Nephron (organoid): ENCODE measurements at regions not wholly inside any gene's neighbourhood (a gene's known extent, or its start where the extent isn't known, plus 50 kb on each side); places are given as distances from the start of the nearest gene placed in this dataset.
A peak's percentile ranks its signal among the peaks of the same experiment; 100 is the strongest.

ENCODE experiments used
- H3K27ac Mint-ChIP-seq, 3 experiments: 2 replicates each; pipeline ENCODE4 v1.8.0; 2020; ENCODE audit warnings: mixed read lengths in 3 of 3, mild to moderate bottlenecking in 2 of 3, moderate library complexity in 1 of 3
- H3K27me3 Mint-ChIP-seq: 2 replicates; pipeline ENCODE4 v1.8.0; 2021; ENCODE audit warnings: low read depth, mild to moderate bottlenecking, moderate library complexity, mixed read lengths
- H3K36me3 Mint-ChIP-seq: 2 replicates; pipeline ENCODE4 v1.8.0; 2020; ENCODE audit warnings: low read depth, mixed read lengths
- H3K4me1 Mint-ChIP-seq: 2 replicates; pipeline ENCODE4 v1.8.0; 2020; ENCODE audit warnings: mixed read lengths
- H3K4me3 Mint-ChIP-seq, 3 experiments: 2 replicates each; pipeline ENCODE4 v1.8.0; 2020; ENCODE audit warnings: mild to moderate bottlenecking in 3 of 3, mixed read lengths in 3 of 3, moderate library complexity in 2 of 3
- H3K9me3 Mint-ChIP-seq: 2 replicates; pipeline ENCODE4 v1.8.0; 2020; ENCODE audit warnings: mixed read lengths
- CTCF ChIP-seq, 3 experiments: fragments of 200-600 bp; sonication (generic); IDR thresholded peaks; one replicate each; pipeline ENCODE4 v1.5.0; 2021; ENCODE audit warnings: antibody characterized with exemption in 3 of 3; ENCODE audit not compliant: unreplicated experiment in 3 of 3

- TF ChIP-seq CTCF (IDR thresholded peaks at IDR 0.05; ENCODE audit: unreplicated experiment in 3 of 3): no peak
- no peak overlapping the region for H3K27ac Mint-ChIP-seq
- H3K36me3 Mint-ChIP-seq: no peaks in the 10 kb centered on the region
- H3K27me3 Mint-ChIP-seq: no peaks in the 10 kb centered on the region
- H3K4me1 Mint-ChIP-seq: peaks cover 5% of the 10 kb centered on the region
- peaks cover under 1% of the 10 kb centered on the region for H3K9me3 Mint-ChIP-seq
- no peak overlapping the region for H3K4me3 Mint-ChIP-seq
These were observed 902.4 kb upstream of the RAG2 start for GRCh38 chr11:37500425-37500824.

- H3K36me3 Mint-ChIP-seq: no peaks in the 10 kb centered on the region
- peaks cover 9% of the 10 kb centered on the region for H3K9me3 Mint-ChIP-seq
- TF ChIP-seq CTCF (IDR thresholded peaks at IDR 0.05; ENCODE audit: unreplicated experiment in 3 of 3): no peak
- no peaks in the 10 kb centered on the region for H3K27me3 Mint-ChIP-seq
- no peak overlapping the region for H3K4me3 Mint-ChIP-seq
- peak overlapping the region in 1 of 3 experiments; percentile 6 for H3K27ac Mint-ChIP-seq
- no peaks in the 10 kb centered on the region for H3K4me1 Mint-ChIP-seq
These were observed 899.3 kb upstream of the RAG2 start for GRCh38 chr11:37497326-37497725.

GRCh38 chr11:37496201-37496600 lies 898.2 kb upstream of the RAG2 start:
- Mint-ChIP-seq H3K36me3 (no peaks in the 10 kb centered on the region), H3K9me3 (peaks cover 9% of the 10 kb centered on the region), H3K4me1 (no peaks in the 10 kb centered on the region), H3K27ac (no peak overlapping the region), H3K4me3 (no peak overlapping the region), H3K27me3 (no peaks in the 10 kb centered on the region)
- no peak for TF ChIP-seq CTCF (IDR thresholded peaks at IDR 0.05; ENCODE audit: unreplicated experiment in 3 of 3)

- Mint-ChIP-seq H3K4me3 (no peak overlapping the region), H3K36me3 (no peaks in the 10 kb centered on the region), H3K27ac (peak overlapping the region in 1 of 3 experiments; percentile 49), H3K4me1 (no peaks in the 10 kb centered on the region), H3K27me3 (no peaks in the 10 kb centered on the region), H3K9me3 (no peaks in the 10 kb centered on the region)
- no peak for TF ChIP-seq CTCF (IDR thresholded peaks at IDR 0.05; ENCODE audit: unreplicated experiment in 3 of 3)
These were observed 886.3 kb upstream of the RAG2 start for GRCh38 chr11:37484298-37484697.

- H3K4me3 Mint-ChIP-seq: no peak overlapping the region
- H3K27ac Mint-ChIP-seq: peak overlapping the region in 1 of 3 experiments; percentile 49
- no peaks in the 10 kb centered on the region for H3K36me3 Mint-ChIP-seq
- H3K27me3 Mint-ChIP-seq: no peaks in the 10 kb centered on the region
- TF ChIP-seq CTCF (IDR thresholded peaks at IDR 0.05; ENCODE audit: unreplicated experiment in 3 of 3): no peak
- no peaks in the 10 kb centered on the region for H3K9me3 Mint-ChIP-seq
- no peaks in the 10 kb centered on the region for H3K4me1 Mint-ChIP-seq
These were observed 885.7 kb upstream of the RAG2 start for GRCh38 chr11:37483761-37484160.

GRCh38 chr11:37474889-37475288 lies 876.9 kb upstream of the RAG2 start:
- H3K36me3 Mint-ChIP-seq: no peaks in the 10 kb centered on the region
- H3K4me3 Mint-ChIP-seq: no peak overlapping the region
- H3K27ac Mint-ChIP-seq: peak overlapping the region; percentile 41 to 71 (median 55)
- TF ChIP-seq CTCF (IDR thresholded peaks at IDR 0.05; ENCODE audit: unreplicated experiment in 3 of 3): no peak
- H3K9me3 Mint-ChIP-seq: no peaks in the 10 kb centered on the region
- peaks cover 12% of the 10 kb centered on the region for H3K4me1 Mint-ChIP-seq
- no peaks in the 10 kb centered on the region for H3K27me3 Mint-ChIP-seq
